Activated CD8-positive, alpha-beta memory T cell treated with anti-CD3 and anti-CD28 coated beads for 24 hours (primary cell): ENCODE measurements at regions not wholly inside any gene's neighbourhood (a gene's known extent, or its start where the extent isn't known, plus 50 kb on each side); places are given as distances from the start of the nearest gene placed in this dataset.

Source experiments
- DNase-seq: peaks from one replicate; pipeline ENCODE4 v3.0.0-alpha.2; 2020

DNA sequence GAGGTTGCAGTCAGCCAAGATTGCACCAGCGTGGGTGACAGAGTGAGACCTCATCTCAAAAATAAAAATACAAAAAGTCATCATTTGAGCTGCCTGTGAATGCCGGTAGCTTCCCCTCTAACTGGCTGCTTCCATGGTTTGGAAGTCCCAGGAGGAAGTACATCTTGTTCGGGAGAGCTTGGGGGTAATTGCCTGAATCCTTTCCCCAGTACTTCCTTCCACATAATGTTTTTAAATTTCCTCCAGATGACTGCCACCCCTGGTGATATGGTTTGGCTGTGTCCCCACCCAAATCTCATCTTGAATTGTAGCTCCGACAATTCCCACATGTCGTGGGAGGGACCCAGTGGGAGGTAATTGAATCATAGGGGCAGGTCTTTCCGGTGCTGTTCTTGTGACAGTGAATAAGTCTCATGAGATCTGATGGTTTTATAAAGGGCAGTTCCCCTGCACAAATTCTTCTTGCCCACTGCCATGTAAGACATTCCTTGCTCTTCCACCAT, 87.2 kb downstream of the SPRING1 start:
- DNase-seq, result no peak

GRCh38 chr12:116650062-116650461, 87.8 kb downstream of the SPRING1 start:
- no peak for DNase-seq

GRCh38 chr12:116647813-116648212, 88.6 kb downstream of the MAP1LC3B2 start:
- no peak for DNase-seq

DNA sequence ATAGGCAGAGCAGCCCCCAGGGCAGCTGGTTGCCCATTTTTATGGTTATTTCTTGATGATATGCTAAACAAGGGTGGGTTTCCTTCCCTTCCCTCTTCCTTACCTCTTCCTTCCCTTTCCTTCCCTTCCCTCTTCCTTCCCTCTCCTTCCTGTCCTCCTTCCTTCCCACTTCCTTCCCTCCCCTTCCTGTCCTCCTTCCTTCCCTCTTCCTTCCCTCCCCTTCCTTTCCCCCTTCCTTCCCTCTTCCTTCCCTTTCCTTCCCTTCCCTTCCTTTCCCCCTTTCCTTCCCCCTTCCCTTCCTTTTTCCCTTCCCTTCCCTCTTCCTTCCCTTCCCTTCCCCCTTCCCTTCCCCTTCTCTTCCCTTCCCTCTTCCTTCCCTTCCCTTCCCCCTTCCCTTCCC, 87.7 kb downstream of the MAP1LC3B2 start:
- no peak for DNase-seq

DNA sequence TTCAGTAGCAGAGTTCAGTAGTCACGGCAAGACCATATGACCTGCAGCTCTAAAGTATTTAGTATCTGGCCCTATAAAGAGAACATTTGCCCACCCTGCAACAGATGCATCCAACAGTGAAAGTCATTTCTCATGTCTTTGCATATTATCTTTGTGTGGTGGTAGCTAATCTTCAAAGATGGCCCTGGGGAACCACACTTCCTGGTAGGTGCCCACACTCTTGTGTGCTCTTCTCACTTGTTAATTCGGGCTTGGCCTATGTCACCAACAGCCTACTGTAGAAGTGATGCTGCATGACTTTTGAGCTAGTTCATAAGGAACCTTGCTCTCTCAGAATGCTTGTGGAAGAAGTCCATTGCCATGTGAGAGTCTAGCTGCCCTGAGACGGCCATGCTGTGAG, 85.6 kb downstream of the MAP1LC3B2 start:
- DNase-seq, result no peak

GRCh38 chr12:116642683-116643082, 83.5 kb downstream of the MAP1LC3B2 start:
- no peak for DNase-seq

DNA sequence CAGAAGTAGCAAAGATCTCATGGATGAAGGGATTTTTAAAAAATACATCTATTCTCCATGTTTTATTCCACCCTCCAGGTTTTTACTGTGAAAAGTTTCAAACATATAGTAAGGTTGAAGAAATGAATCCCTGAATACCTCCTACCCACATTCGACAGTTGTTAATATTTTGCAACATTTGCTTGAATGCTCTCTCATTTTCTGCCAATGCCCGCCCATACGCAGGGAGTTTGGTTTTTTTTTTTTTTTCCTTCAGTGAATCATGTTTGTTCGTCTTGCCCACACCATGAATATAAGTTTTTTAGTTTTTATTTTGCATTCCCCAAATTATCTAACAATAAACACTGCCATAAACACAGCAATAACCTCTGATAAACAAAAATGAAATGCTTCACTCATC, 82.9 kb downstream of the MAP1LC3B2 start:
- DNase-seq, result no peak

- DNase-seq, result no peak
Observed at GRCh38 chr12:116640281-116640680, 81.1 kb downstream of the MAP1LC3B2 start.

DNA sequence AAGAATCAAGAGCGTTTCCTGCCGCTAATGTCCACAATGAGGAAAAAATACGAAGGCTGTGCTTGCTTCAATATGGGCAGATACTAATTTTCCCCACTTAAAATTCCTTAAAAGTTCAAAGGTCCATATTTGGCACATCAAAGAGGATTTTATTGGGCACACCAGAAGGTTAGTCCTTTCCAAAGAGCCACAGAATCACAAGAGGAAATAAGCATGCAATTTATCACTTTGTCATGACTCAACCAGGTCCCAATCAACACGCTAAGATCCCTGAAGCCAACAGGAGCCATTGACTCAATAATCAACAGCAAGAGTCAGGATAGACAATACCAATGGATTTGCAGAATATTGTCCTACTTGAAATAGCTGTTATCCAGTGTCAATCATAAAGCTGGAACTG, 80.6 kb downstream of the MAP1LC3B2 start:
- DNase-seq, result no peak

DNA sequence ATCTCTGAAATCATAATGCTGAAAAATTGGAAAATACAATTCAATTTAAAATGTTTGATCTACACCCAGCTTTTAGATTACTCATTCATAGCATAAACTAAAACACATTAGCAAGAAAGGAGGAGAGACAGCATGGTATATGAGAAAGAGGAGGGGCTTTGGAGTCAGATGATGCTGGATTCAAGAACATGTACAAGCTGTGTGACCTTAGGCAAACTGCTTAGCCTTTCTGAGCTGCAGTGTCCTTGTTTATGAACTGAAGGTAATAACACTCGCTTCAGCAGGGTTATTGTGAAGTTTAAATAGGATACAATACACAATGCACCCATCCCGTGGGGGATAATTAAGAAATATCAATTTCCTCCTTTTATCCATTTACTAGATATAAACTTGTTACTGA, 79.2 kb downstream of the MAP1LC3B2 start:
- no peak for DNase-seq

GRCh38 chr12:116637589-116638150, 78.5 kb downstream of the MAP1LC3B2 start:
- no peak for DNase-seq

DNA sequence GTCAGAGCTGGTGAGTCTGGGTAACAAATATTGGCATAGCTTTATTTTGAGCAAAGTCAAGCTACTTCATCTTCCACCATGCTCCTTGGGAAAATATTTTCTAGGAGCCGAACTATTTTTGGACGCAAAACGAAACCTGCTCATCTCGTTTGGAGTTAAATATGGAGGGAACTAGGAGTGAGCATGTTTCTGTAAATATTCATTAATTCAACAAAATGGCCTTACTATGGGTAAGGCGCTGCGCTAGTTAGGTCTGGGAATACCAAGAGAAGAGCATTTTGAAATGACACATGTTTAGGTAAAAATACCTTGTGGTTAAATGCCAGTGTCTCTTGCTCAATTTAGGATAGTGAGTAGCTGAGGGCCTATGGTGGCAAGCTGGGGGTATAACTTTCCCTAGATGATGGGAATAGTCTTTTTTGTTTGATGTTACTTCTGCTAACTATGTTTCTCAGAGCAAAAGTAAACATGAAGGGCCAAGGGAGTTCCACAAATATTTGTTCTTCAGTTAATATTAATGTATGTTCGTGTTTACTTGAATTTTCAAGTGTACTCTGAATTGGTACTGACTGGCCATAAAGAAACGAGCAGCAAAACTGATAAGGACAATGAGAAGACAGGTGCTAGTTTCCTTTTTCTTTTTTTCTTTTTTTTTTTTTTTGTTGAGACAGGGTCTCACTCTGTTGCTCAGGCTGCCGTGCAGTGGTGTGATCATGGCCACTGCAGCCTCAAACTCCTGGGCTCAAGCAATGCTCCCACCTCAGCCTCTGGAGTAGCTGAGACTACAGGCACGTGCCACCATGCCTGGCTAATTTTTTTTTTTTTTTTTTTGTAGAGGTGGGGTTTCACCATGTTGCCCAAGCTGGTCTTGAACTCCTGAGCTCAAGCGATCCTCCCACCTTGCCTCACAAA, 77.7 kb downstream of the MAP1LC3B2 start:
- DNase-seq, result no peak

DNA sequence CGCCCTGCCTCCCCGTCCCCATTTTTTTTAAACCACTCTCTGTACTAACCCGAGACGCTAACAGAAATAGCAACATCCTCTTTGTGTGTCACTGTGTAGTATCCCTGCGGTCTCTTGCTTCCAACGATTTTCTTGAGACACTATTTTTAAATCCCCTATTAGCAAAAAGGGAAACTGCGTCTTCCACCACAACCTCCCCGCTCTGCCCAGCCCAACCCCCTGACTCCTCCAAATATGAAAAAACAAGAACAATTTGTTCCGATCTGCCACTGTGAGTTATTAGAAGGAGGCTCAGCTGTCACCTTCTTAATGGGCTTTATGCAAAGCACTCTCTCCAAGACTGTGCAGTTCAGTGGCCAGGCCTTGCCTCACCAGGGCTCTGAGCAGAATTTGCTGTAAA, 76.3 kb downstream of the MAP1LC3B2 start:
- no peak for DNase-seq

DNA sequence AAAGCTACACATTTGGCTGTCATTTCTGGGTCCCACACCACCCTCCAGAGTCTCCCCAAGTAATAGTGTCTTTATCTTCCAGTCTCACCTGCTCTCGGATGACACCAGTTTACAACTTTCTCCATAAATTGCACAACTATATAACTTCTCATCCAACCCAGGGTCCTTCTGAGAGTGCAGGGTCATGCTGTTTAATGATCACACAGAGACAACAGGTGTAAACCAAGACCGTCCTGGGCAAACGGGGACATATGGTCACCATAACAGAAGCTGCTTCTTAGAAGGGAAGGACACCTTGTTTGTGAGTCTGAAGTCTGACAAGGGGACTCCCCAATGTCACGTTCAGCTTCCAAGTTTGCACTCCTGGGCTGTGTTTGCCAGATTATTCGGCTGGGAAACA, 74.3 kb downstream of the MAP1LC3B2 start:
- DNase-seq, result no peak

DNA sequence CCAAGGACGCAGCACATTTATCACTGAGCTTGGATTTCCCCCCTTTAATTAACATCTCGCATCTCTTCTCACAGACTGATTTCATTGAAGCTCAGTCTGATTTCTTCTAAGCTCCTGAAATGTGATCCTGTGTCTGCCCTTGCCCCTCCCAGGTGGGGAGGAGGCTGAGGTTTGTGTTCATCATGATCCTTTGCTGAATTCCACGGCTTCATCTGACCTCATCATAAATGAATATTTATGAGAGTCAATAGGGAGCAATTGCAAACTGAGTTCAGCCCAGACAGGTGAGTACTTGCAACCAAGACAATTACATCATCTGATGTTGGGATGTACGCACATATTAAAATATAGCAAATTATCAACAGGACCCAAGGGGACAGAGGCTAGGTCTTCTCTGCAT, 72.4 kb downstream of the MAP1LC3B2 start:
- no peak for DNase-seq

DNA sequence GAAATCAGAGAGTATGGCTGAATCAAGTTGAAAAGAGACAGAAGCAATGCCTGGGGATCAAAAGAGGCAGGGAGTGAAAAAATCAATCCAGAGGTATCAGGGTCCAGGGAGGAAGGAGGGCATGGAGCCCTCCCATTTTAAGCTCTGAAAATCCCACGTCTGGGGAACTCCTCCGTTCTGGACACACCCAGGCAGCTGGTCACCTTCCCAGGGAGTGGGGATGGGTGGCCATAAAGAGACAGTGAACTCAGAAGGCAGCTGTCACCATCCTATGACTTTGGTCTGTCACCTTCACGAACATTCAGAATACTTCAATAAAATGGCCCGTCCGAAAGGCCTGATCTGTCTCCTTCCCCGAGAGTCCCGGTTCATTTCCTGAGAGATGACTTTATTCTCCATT, 71.6 kb downstream of the MAP1LC3B2 start:
- DNase-seq, result no peak

- DNase-seq, result no peak
Observed at GRCh38 chr12:116629480-116629879, 70.3 kb downstream of the MAP1LC3B2 start.

DNA sequence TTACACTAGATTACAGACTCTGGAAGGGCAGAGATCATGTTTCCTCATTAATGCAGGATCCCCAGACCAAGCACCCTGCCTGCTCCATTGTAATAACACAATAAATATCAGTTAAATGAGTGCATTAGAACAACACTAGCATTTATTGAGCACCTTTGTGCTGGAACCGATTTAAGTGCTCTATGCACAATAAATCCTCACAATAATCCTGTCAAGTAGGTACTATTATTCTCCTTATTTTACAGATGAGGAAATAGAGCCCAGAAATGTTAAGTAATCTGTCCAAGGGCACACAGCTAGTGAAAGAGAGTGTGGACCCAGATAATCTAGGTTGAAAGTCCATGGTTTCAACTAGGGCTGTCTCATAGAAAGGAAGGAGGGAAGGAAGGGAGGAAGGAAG, 69.8 kb downstream of the MAP1LC3B2 start:
- DNase-seq, result no peak

DNA sequence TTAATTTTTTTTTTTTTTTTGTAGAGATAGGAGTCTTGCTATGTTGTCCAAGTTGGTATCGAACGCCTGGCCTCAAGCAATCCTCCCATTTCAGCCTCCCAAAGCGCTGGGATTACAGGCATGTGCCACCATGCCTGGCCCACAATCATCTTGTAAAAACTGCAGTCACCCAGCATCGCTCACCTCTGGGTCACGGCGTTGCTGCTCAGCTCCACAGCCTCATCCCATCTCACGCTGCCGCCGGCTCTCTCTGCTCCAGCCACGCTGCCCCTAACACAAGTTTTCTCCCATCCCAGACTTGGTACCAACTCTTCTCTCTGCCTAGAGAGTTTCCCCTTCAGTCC, 69.2 kb downstream of the MAP1LC3B2 start:
- DNase-seq, result no peak
